ENCODE measurements at regions not wholly inside any gene's neighbourhood (a gene's known extent, or its start where the extent isn't known, plus 50 kb on each side); places are given as distances from the start of the nearest gene placed in this dataset.

- no peak for TF ChIP-seq CTCF (conservative IDR thresholded peaks at IDR 0.05; ENCODE audit: low read length)
- no peak for TF ChIP-seq EZH2phosphoT487 (IDR thresholded peaks at IDR 0.05; ENCODE audit: borderline replicate concordance)
Observed at GRCh38 chr18:29849144-29849543, 1193.4 kb downstream of the DSC3 start.
